CD14-positive monocyte (primary cell): ENCODE measurements at regions not wholly inside any gene's neighbourhood (a gene's known extent, or its start where the extent isn't known, plus 50 kb on each side); places are given as distances from the start of the nearest gene placed in this dataset.

Experiments used
- DNase-seq, 3 donors: peaks; one replicate each; pipeline ENCODE4 v3.0.0-alpha.2; 2011 to 2022
- H2AFZ ChIP-seq: 2 replicates; pipeline ENCODE4 v1.6.0; 2012; ENCODE audit warnings: mild to moderate bottlenecking, low read depth, low read length, inconsistent platforms; ENCODE audit not compliant: insufficient read depth, poor library complexity, severe bottlenecking
- H3K27ac ChIP-seq, 2 donors: 1 replicate in 1 of 2; 2 replicates in 1 of 2; pipeline ENCODE4 v1.5.1; 2012 to 2013; ENCODE audit warnings: low read length in 2 of 2, control low read depth in 1 of 2, inconsistent platforms in 1 of 2, low read depth in 1 of 2, mild to moderate bottlenecking in 1 of 2
- H3K27me3 ChIP-seq, 2 donors: one replicate each; pipeline versions ENCODE4 v1.6.0 to v1.6.1; 2011 to 2013; ENCODE audit warnings: low read length in 2 of 2; ENCODE audit not compliant: control insufficient read depth in 2 of 2, insufficient read depth in 2 of 2
- H3K36me3 ChIP-seq, 2 donors: replicated peaks in 1 of 2; 1 replicate in 1 of 2; 2 replicates in 1 of 2; pipeline versions ENCODE4 v1.5.1 to v1.6.1; 2012 to 2013; ENCODE audit warnings: low read length in 2 of 2, control low read depth in 1 of 2, inconsistent platforms in 1 of 2, mild to moderate bottlenecking in 1 of 2; ENCODE audit not compliant: insufficient read depth in 2 of 2, control insufficient read depth in 1 of 2
- H3K4me1 ChIP-seq, 2 donors: 1 replicate in 1 of 2; 2 replicates in 1 of 2; pipeline versions ENCODE4 v1.5.1 to v1.6.1; 2012 to 2013; ENCODE audit warnings: low read length in 2 of 2, control low read depth in 1 of 2, inconsistent platforms in 1 of 2, mild to moderate bottlenecking in 1 of 2, moderate library complexity in 1 of 2; ENCODE audit not compliant: insufficient read depth in 2 of 2, control insufficient read depth in 1 of 2
- H3K4me2 ChIP-seq: replicated peaks from 2 replicates; pipeline ENCODE3; 2012; ENCODE audit warnings: low read length, moderate library complexity, mild to moderate bottlenecking; ENCODE audit not compliant: poor library complexity, severe bottlenecking; ENCODE audit errors: extremely low read depth
- H3K4me3 ChIP-seq, 3 experiments: fragments of 200-600 bp in 1 of 3; sonication (generic) in 1 of 3; replicated peaks in 1 of 3; 1 replicate in 2 of 3; 2 replicates in 1 of 3; pipeline ENCODE4 v1.5.1; 2011 to 2013; ENCODE audit warnings: low read length in 3 of 3, mild to moderate bottlenecking in 3 of 3, control low read depth in 2 of 3, low read depth in 2 of 3, inconsistent platforms in 1 of 3, moderate library complexity in 1 of 3
- H3K79me2 ChIP-seq: 2 replicates; pipeline ENCODE4 v1.6.0; 2012; ENCODE audit warnings: mild to moderate bottlenecking, control low read depth, inconsistent platforms, low read length, moderate library complexity; ENCODE audit not compliant: insufficient read depth
- H3K9ac ChIP-seq: 2 replicates; pipeline ENCODE4 v1.6.0; 2017; ENCODE audit warnings: low read length, mild to moderate bottlenecking; ENCODE audit not compliant: insufficient read depth, poor library complexity, severe bottlenecking
- H3K9me3 ChIP-seq, 2 donors: replicated peaks in 1 of 2; 1 replicate in 1 of 2; 2 replicates in 1 of 2; pipeline versions ENCODE4 v1.5.1 to v1.6.1; 2012 to 2013; ENCODE audit warnings: low read length in 2 of 2, control low read depth in 1 of 2; ENCODE audit not compliant: control insufficient read depth in 1 of 2, insufficient read depth in 1 of 2
- H4K20me1 ChIP-seq: 2 replicates; pipeline ENCODE4 v1.6.0; 2012; ENCODE audit warnings: mild to moderate bottlenecking, low read length, control low read depth, moderate library complexity; ENCODE audit not compliant: insufficient read depth
- H3K27ac Mint-ChIP-seq, 7 donors: one replicate each; pipeline ENCODE4 v1.8.0; 2020; ENCODE audit warnings: mild to moderate bottlenecking in 7 of 7, mixed read lengths in 7 of 7, moderate library complexity in 6 of 7, inconsistent platforms in 2 of 7
- H3K27me3 Mint-ChIP-seq, 3 donors: one replicate each; pipeline ENCODE4 v1.8.0; 2021 to 2022; ENCODE audit warnings: low read depth in 3 of 3, mild to moderate bottlenecking in 3 of 3, mixed read lengths in 3 of 3, moderate library complexity in 3 of 3, inconsistent platforms in 1 of 3
- H3K36me3 Mint-ChIP-seq, 2 donors: one replicate each; pipeline ENCODE4 v1.8.0; 2020; ENCODE audit warnings: mixed read lengths in 2 of 2, inconsistent platforms in 1 of 2, mild to moderate bottlenecking in 1 of 2
- H3K4me1 Mint-ChIP-seq: one replicate; pipeline ENCODE4 v1.8.0; 2020; ENCODE audit warnings: mild to moderate bottlenecking, mixed read lengths
- H3K4me3 Mint-ChIP-seq, 2 donors: one replicate each; pipeline ENCODE4 v1.8.0; 2020; ENCODE audit warnings: mild to moderate bottlenecking in 2 of 2, mixed read lengths in 2 of 2, moderate library complexity in 1 of 2
- H3K9me3 Mint-ChIP-seq, 7 donors: one replicate each; pipeline ENCODE4 v1.8.0; 2020 to 2022; ENCODE audit warnings: mixed read lengths in 7 of 7, mild to moderate bottlenecking in 6 of 7, moderate library complexity in 6 of 7, inconsistent platforms in 2 of 7
- CTCF ChIP-seq: fragments of 200-600 bp; IDR thresholded peaks from one replicate; pipeline ENCODE4 v1.8.0; 2022; ENCODE audit warnings: antibody characterized with exemption, mild to moderate bottlenecking
- WGBS: methylation state at CpG from one replicate; pipeline ENCODE4 v1.1.5; 2013; ENCODE audit warnings: missing lambda C conversion rate; ENCODE audit not compliant: insufficient coverage; 5-methylcytosine and 5-hydroxymethylcytosine counted together
- intact Hi-C, 2 donors: fragments of 100-400 bp; cut with micrococcal nuclease; formaldehyde crosslinking; loops; one replicate each; pipeline versions ENCODE4 v1.15.0 to v1.15.1; 2023

- Histone ChIP-seq H3K4me1 (no peaks in the 10 kb centered on the region), H3K27me3 (no peaks in the 10 kb centered on the region), H4K20me1 (no peaks in the 10 kb centered on the region), H3K9ac (no peak overlapping the region), H3K4me3 (no peak overlapping the region), H2AFZ (no peak overlapping the region), H3K27ac (no peak overlapping the region), H3K4me2 (no peak overlapping the region), H3K9me3 (peaks cover 0 to 12% of the 10 kb centered on the region in 2 donors), H3K36me3 (no peaks in the 10 kb centered on the region), H3K79me2 (no peaks in the 10 kb centered on the region)
- 95% methylated on average over 9 of the region's 10 CpGs for WGBS
- TF ChIP-seq CTCF = no peak
- intact Hi-C loops = no loop called here
- no peak overlapping the region for H3K27ac Mint-ChIP-seq
- H3K4me3 Mint-ChIP-seq = no peak overlapping the region
- H3K36me3 Mint-ChIP-seq = no peaks in the 10 kb centered on the region
- H3K4me1 Mint-ChIP-seq = no peaks in the 10 kb centered on the region
- no peak for DNase-seq
- peaks cover 4 to 9% (median 6%) of the 10 kb centered on the region in 3 donors for H3K27me3 Mint-ChIP-seq
- H3K9me3 Mint-ChIP-seq = peaks cover 2 to 12% (median 10%) of the 10 kb centered on the region in 7 donors
These were observed 197.4 kb upstream of the SRD5A2 start for GRCh38 chr2:31778153-31778552.

DNA sequence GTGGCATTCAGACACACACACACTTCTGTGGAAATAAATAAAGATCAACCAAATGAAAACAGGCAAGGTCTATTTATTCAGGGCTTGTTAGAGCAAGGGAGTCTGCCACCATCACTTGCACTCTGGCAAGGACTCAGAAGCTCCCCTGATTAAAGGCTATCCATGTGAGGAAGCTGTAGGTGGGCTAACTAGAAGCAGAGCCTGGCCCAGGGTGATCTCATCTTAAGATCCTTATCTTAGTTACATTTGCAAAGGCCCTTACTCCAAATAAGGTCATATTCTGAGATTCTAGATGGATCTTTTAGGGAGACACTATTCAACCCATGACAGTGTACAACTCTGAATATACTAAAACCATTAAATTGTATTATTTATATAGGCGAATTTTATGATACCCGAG, 190.0 kb upstream of the SRD5A2 start:
- Mint-ChIP-seq H3K4me1 (no peaks in the 10 kb centered on the region), H3K27me3 (peaks cover 0 to 3% (median 2%) of the 10 kb centered on the region in 3 donors), H3K9me3 (peaks cover 0 to 2% (median 0%) of the 10 kb centered on the region in 7 donors), H3K27ac (no peak overlapping the region), H3K4me3 (no peak overlapping the region), H3K36me3 (no peaks in the 10 kb centered on the region)
- H3K4me3 ChIP-seq = no peak overlapping the region
- no peaks in the 10 kb centered on the region for H3K4me1 ChIP-seq
- no peak overlapping the region for H3K4me2 ChIP-seq
- no peaks in the 10 kb centered on the region for H4K20me1 ChIP-seq
- WGBS = no CpG with 5 or more reads among the region's 2 CpGs
- no peak overlapping the region for H3K27ac ChIP-seq
- no peak for DNase-seq
- intact Hi-C loops = no loop called here
- no peak overlapping the region for H3K9ac ChIP-seq
- H3K79me2 ChIP-seq = no peaks in the 10 kb centered on the region
- H3K27me3 ChIP-seq = no peaks in the 10 kb centered on the region
- H2AFZ ChIP-seq = no peak overlapping the region
- H3K9me3 ChIP-seq = no peaks in the 10 kb centered on the region
- TF ChIP-seq CTCF = no peak
- no peaks in the 10 kb centered on the region for H3K36me3 ChIP-seq
